ENCODE measurements at regions not wholly inside any gene's neighbourhood (a gene's known extent, or its start where the extent isn't known, plus 50 kb on each side); places are given as distances from the start of the nearest gene placed in this dataset.

DNA sequence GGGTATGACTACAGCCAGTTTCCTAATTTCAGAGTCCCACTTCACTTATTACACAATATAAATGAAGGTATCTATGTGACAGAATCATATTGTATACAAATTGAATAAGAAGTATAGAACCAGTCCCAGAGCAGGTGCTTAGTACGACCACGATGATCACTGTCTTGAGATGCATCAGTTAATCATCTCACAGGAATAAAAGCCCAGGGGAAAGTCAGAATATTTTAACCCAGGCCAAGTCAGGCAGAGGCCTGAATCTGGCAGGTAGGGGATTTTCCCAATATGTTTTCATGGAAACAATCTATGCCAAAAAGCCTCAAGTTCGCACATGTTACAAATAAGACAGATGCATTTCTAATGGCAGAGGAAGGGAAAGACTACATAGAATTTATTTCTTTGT lies 758.4 kb downstream of the BCL11B start:
- H3K4me1 Mint-ChIP-seq, result no peaks in the 10 kb centered on the region
- H3K9me3 ChIP-seq (ENCODE audit: control insufficient read depth, low read length), result no peaks in the 10 kb centered on the region
- no peaks in the 10 kb centered on the region for H3K9me3 Mint-ChIP-seq
- WGBS, 2 experiments (ENCODE audit: insufficient coverage in 1 of 2, insufficient read length in 1 of 2), result 81% methylated on average over 3 of the region's 3 CpGs; no CpG with 5 or more reads in 1 of the 2 experiments
- no peaks in the 10 kb centered on the region for H3K36me3 Mint-ChIP-seq (ENCODE audit: low read depth)
- H3K4me3 ChIP-seq (ENCODE audit: low read length), result no peak overlapping the region
- DNase-seq, result no peak
- no peak overlapping the region for H3K9ac ChIP-seq (ENCODE audit: extremely low read depth, low read length, poor library complexity, severe bottlenecking)
- no peak overlapping the region for H3K4me3 Mint-ChIP-seq
- H3K27ac Mint-ChIP-seq, result no peak overlapping the region
- H3K36me3 ChIP-seq (ENCODE audit: control insufficient read depth, insufficient read depth, low read length), result no peaks in the 10 kb centered on the region
- H3K27me3 ChIP-seq (ENCODE audit: control insufficient read depth, insufficient read depth, low read length, poor library complexity, severe bottlenecking), result no peaks in the 10 kb centered on the region
- no peak overlapping the region for H3K27ac ChIP-seq (ENCODE audit: low read depth, low read length)
- H3K4me1 ChIP-seq (ENCODE audit: control insufficient read depth, insufficient read depth, low read length), result no peaks in the 10 kb centered on the region
- no peak for TF ChIP-seq CTCF (conservative IDR thresholded peaks at IDR 0.05)
- H3K27me3 Mint-ChIP-seq (ENCODE audit: insufficient read depth), result no peaks in the 10 kb centered on the region

- H3K9me3 ChIP-seq (ENCODE audit: control insufficient read depth, low read length), result no peaks in the 10 kb centered on the region
- Mint-ChIP-seq H3K27me3 (ENCODE audit: insufficient read depth) (no peaks in the 10 kb centered on the region), H3K27ac (no peak overlapping the region), H3K36me3 (ENCODE audit: low read depth) (no peaks in the 10 kb centered on the region), H3K9me3 (no peaks in the 10 kb centered on the region), H3K4me1 (no peaks in the 10 kb centered on the region), H3K4me3 (no peak overlapping the region)
- no peak for DNase-seq
- no peaks in the 10 kb centered on the region for H3K36me3 ChIP-seq (ENCODE audit: control insufficient read depth, insufficient read depth, low read length)
- H3K9ac ChIP-seq (ENCODE audit: extremely low read depth, low read length, poor library complexity, severe bottlenecking), result no peak overlapping the region
- H3K4me3 ChIP-seq (ENCODE audit: low read length), result no peak overlapping the region
- TF ChIP-seq CTCF (conservative IDR thresholded peaks at IDR 0.05), result no peak
- no peaks in the 10 kb centered on the region for H3K4me1 ChIP-seq (ENCODE audit: control insufficient read depth, insufficient read depth, low read length)
- H3K27ac ChIP-seq (ENCODE audit: low read depth, low read length), result no peak overlapping the region
- no peaks in the 10 kb centered on the region for H3K27me3 ChIP-seq (ENCODE audit: control insufficient read depth, insufficient read depth, low read length, poor library complexity, severe bottlenecking)
Measured at GRCh38 chr14:98514016-98514415, 758.0 kb downstream of the BCL11B start.

DNA sequence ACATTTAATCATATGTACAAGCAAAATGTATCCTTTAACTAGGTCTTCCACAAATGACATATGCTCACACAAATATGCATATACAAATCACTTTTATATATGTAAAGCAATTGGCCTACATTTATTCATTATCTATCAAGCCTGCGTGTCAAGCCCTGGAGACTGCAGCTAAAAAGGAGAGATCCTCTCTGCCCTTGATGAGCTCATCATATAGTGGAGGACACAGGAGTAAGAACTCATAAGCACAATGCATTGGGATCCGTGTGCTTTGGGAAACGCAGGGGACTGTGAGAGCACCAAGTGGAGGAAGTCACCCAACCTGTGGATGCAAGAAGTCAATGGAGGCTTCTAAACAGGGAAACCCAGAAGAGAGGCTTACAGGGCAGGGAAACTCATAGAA lies 735.7 kb downstream of the BCL11B start:
- H3K9me3 Mint-ChIP-seq, result peaks cover 22% of the 10 kb centered on the region
- Histone ChIP-seq H3K9me3 (ENCODE audit: control insufficient read depth, low read length) (no peaks in the 10 kb centered on the region), H3K9ac (ENCODE audit: extremely low read depth, low read length, poor library complexity, severe bottlenecking) (no peak overlapping the region), H3K4me1 (ENCODE audit: control insufficient read depth, insufficient read depth, low read length) (no peaks in the 10 kb centered on the region), H3K27me3 (ENCODE audit: control insufficient read depth, insufficient read depth, low read length, poor library complexity, severe bottlenecking) (no peaks in the 10 kb centered on the region), H3K36me3 (ENCODE audit: control insufficient read depth, insufficient read depth, low read length) (no peaks in the 10 kb centered on the region), H3K27ac (ENCODE audit: low read depth, low read length) (no peak overlapping the region), H3K4me3 (ENCODE audit: low read length) (no peak overlapping the region)
- no peak for TF ChIP-seq CTCF (conservative IDR thresholded peaks at IDR 0.05)
- H3K4me3 Mint-ChIP-seq, result no peak overlapping the region
- H3K4me1 Mint-ChIP-seq, result no peaks in the 10 kb centered on the region
- H3K36me3 Mint-ChIP-seq (ENCODE audit: low read depth), result no peaks in the 10 kb centered on the region
- no peak for DNase-seq
- H3K27me3 Mint-ChIP-seq (ENCODE audit: insufficient read depth), result no peaks in the 10 kb centered on the region
- no peak overlapping the region for H3K27ac Mint-ChIP-seq
- WGBS, 2 experiments (ENCODE audit: insufficient coverage in 1 of 2, insufficient read length in 1 of 2), result 94 to 97% methylated on average over 2 to 3 of the region's 3 CpGs

All from endodermal cell (in vitro differentiated cells).